ENCODE measurements at regions not wholly inside any gene's neighbourhood (a gene's known extent, or its start where the extent isn't known, plus 50 kb on each side); places are given as distances from the start of the nearest gene placed in this dataset.
A peak's percentile ranks its signal among the peaks of the same experiment; 100 is the strongest.

DNA sequence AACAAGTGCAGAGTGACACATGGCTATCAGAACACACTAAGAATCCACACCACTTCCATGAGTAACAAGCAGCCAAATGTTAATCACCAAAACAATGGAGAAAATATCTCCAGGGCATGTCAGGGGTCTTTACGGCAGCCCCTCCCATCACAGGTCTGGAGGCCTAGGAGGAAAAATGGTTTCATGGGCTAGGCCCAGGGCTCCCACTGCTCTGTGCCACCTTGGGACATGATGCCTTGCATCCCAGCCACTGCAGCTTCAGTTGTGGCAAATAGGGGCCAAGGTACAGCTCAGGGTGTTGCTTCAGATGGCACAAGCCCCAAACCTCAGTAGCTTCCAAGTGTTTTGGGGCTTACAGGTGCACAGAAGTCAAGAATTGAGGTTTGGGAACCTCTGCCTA lies 66.6 kb downstream of the NEURL3 start:
- no peak for DNase-seq
- in situ Hi-C loops (cut with MboI; ENCODE audit: low pct_unique_long_range_greater_than_20kb, low sequenced_read_pairs), result no loop called here

DNA sequence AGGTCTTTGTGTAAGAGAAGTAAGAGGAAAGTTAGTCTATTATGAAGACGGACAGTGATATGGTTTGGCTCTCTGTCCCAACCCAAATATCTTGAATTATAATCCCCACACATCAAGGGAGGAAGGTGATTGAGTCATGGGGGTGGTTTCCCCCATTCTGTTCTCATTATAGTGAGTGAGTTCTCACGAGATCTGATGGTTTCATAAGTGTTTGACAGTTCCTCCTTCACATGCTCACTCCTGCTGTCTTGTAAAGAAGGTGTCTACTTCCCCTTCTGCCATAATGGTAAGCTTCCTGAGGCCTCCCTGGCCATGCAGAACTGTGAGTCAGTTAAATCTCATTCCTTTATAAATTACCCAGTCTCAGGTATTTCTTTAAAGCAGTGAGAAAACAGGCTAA lies 67.6 kb downstream of the NEURL3 start:
- in situ Hi-C loops (cut with MboI; ENCODE audit: low pct_unique_long_range_greater_than_20kb, low sequenced_read_pairs), result no loop called here
- peak; percentile 44 for DNase-seq

DNA sequence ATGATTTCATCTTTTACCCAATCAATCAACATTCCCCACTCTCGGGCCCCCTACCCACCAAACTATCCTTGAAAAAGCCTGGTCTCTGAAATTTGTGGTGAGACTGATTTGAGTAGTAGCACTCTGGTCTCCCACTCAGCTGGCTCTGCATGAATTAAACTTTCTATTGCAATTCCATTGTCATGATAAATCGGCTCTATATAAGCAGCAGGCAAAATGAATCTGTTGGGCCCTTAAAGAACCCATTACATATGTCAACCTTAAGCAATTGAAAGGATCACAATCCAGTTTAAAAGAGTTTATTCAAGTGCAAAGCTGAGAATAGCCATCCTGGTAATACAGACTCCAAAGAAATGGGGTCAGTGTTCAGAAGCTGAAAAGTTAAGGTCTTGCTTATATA lies 68.2 kb downstream of the NEURL3 start:
- in situ Hi-C loops (cut with MboI; ENCODE audit: low pct_unique_long_range_greater_than_20kb, low sequenced_read_pairs), result no loop called here

DNA sequence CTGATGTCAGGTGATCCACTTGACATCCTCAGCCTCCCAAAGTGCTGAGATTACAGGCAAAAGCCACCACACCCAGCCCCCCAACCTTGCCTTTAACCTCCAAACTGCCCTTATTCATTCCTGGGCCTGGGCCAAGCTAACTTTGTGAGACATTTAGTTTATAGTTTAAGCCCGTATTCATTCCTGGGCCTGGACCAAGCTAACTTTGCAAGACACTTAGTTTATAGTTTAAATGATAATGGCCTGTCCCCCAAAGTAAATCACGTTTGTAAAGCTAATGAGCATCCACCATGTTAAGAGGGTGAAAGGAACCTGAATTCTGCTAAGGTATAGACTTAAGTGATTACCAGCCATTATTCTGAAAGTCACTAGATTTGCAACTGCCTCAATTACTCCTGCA lies 68.7 kb downstream of the NEURL3 start:
- in situ Hi-C loops (cut with MboI; ENCODE audit: low pct_unique_long_range_greater_than_20kb, low sequenced_read_pairs), result no loop called here
- no peak for DNase-seq

More for the DNA sequence above, 68.2 kb downstream of the NEURL3 start:
- DNase-seq, result no peak

DNA sequence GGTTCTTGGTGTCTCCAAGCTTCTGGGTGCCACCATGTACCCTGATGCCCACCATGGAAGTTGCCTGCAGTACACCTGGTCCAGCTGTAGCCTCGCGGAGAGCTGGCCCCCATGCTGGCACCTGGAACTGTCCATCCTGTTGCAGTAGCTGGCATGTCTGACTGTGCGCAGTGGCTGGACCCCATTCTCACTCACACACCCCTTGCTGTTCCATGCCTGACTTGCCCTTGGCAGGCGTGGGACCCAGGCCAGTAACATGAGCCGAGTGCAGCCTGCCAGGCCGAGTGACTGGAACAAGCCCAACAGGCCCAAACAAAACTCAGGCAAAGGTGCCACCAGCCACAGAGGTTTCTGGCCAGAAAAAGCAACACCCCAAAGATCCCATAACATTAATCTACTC lies 73.8 kb downstream of the NEURL3 start:
- DNase-seq, result no peak
- in situ Hi-C loops (cut with MboI; ENCODE audit: low pct_unique_long_range_greater_than_20kb, low sequenced_read_pairs), result no loop called here

DNA sequence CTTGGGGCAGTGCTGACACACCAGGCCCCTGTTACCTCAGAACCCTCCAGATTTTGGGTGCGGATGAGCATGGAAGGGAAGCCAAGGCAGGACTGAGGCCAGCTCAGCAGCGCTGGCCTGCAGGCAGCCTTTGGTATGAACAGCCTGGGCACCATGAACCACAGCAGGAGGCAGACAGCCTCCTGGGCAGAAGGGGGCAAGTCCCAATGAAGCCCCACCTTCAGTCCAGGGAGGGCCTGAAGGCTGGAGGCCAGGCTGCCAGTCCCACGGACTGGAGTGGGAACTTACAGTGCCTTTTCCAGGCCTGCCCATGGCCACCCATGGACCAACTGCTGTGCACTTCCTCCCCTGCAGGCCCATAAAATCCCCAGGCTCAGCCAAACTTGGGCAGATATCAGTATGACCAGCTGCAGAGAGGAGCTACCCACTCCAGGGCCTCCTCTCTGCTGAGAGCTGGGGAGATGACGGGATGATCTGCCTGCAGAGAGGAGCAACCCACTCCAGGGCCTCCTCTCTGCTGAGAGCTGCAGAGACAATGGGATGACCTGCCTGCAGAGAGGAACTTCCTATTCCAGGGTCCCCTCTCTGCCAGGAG lies 74.7 kb downstream of the NEURL3 start:
- in situ Hi-C loops (cut with MboI; ENCODE audit: low pct_unique_long_range_greater_than_20kb, low sequenced_read_pairs), result no loop called here
- no peak for DNase-seq

DNA sequence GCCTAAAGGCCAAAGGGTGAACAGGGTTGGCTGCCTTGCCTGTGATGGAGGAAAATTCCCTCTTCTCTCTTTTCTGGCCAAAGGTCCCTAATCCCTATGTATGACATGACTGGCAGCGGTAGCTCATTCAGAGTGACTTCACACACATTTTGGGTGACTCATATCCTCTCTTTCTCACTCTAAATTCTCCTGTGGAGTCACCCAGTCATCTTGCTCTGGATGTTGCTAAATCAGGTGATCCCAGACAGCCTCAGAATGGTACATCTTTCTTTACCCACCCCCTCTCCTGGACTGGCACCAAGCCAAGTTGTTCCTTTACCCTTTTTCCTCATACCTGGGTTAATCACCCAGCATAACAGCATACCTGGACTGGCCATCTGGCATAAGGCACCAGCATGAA lies 77.2 kb downstream of the NEURL3 start:
- in situ Hi-C loops (cut with MboI; ENCODE audit: low pct_unique_long_range_greater_than_20kb, low sequenced_read_pairs), result no loop called here
- DNase-seq, result no peak

DNA sequence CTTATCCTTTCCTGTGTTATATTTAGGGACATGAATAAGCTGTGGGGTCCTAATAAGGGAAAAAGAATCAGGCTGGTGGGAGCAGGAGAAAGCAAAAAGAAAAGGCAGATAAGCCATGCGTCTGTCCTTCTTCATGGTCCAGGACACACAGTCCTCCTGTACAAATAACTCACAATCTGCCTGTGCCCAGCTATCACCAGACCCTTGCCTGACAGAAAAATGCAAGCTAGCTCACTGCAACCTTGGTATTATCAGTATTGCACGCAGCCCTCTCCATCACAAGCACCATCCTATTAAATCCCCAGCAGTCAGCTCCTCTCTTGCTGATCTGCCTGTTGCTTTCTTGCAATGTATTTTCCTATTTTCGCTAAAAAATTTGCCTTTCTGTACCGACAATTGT lies 78.0 kb downstream of the NEURL3 start:
- in situ Hi-C loops (cut with MboI; ENCODE audit: low pct_unique_long_range_greater_than_20kb, low sequenced_read_pairs), result no loop called here
- no peak for DNase-seq

DNA sequence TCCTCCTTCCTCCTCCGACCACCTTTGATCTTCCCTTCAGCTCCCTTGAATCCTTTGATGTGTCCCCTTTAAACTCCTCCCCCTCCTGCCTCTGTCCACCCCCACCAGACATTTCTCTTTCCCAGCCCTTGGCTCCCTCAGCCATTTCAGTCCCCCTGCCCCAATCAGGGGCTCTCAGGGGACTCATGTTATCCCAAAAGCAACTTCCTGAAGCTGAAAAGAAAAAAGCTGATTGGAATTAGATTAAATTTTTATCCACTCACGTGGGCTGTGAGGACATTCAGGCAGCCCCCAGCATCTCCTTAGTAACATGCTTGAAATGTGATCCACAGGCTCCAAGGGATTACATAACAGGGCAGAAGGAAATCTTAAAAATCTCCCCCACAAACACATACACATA lies 81.3 kb downstream of the NEURL3 start:
- in situ Hi-C loops (cut with MboI; ENCODE audit: low pct_unique_long_range_greater_than_20kb, low sequenced_read_pairs), result no loop called here

More for the DNA sequence above, 81.3 kb downstream of the NEURL3 start:
- no peak for DNase-seq
